SK-N-MC (cell line): ENCODE measurements at regions not wholly inside any gene's neighbourhood (a gene's known extent, or its start where the extent isn't known, plus 50 kb on each side); places are given as distances from the start of the nearest gene placed in this dataset.

Source experiments
- DNase-seq: peaks from one replicate; pipeline ENCODE4 v3.0.0-alpha.2; 2011; ENCODE audit warnings: low read depth, low spot score
- H3K27ac ChIP-seq: fragments of 200-600 bp; sonication (generic); 2 replicates; pipeline ENCODE4 v1.5.1; 2016; ENCODE audit warnings: mixed run types
- H3K36me3 ChIP-seq: fragments of 200-600 bp; sonication (generic); 2 replicates; pipeline ENCODE4 v1.6.1; 2017; ENCODE audit warnings: antibody characterized with exemption, low read length, mixed read lengths; ENCODE audit not compliant: insufficient read depth
- H3K4me3 ChIP-seq: fragments of 200-600 bp; sonication (generic); 2 replicates; pipeline ENCODE4 v1.5.1; 2016
- H3K9ac ChIP-seq: fragments of 200-600 bp; sonication (generic); 2 replicates; pipeline ENCODE4 v1.8.0; 2017; ENCODE audit warnings: mixed run types, mixed read lengths; ENCODE audit not compliant: insufficient read length
- H3K9me3 ChIP-seq: fragments of 200-600 bp; sonication (generic); 2 replicates; pipeline ENCODE4 v1.6.1; 2017; ENCODE audit warnings: low read depth, mild to moderate bottlenecking, antibody characterized with exemption, low read length, moderate library complexity, mixed read lengths
- EZH2 ChIP-seq: fragments of 200-600 bp; sonication (generic); IDR thresholded peaks from one replicate; pipeline ENCODE4 v1.6.1; 2017; ENCODE audit warnings: antibody characterized with exemption
- FOXP2 ChIP-seq: optimal IDR thresholded peaks from 2 replicates; pipeline ENCODE3; 2011; ENCODE audit warnings: mild to moderate bottlenecking, moderate library complexity; ENCODE audit not compliant: insufficient read depth; ENCODE audit errors: extremely low read length, control extremely low read depth
- POLR2AphosphoS5 ChIP-seq: IDR thresholded peaks from 2 replicates; pipeline ENCODE4 v1.6.1; 2012; ENCODE audit warnings: mild to moderate bottlenecking, low read depth, low read length, borderline replicate concordance

GRCh38 chr2:207257251-207258250 is 91.8 kb upstream of the KLF7 start:
- Histone ChIP-seq H3K4me3 (no peak overlapping the region), H3K27ac (no peak overlapping the region), H3K9ac (no peak overlapping the region), H3K9me3 (no peaks in the 10 kb centered on the region), H3K36me3 (no peaks in the 10 kb centered on the region)
- TF ChIP-seq EZH2 (no peak), FOXP2 (no peak), POLR2AphosphoS5 (no peak)
- no peak for DNase-seq

- DNase-seq, result no peak
- H3K27ac ChIP-seq, result no peak overlapping the region
- H3K9ac ChIP-seq, result no peak overlapping the region
- TF ChIP-seq FOXP2 (no peak), EZH2 (no peak), POLR2AphosphoS5 (no peak)
- no peak overlapping the region for H3K4me3 ChIP-seq
- H3K36me3 ChIP-seq, result no peaks in the 10 kb centered on the region
- no peaks in the 10 kb centered on the region for H3K9me3 ChIP-seq
These were observed 92.7 kb upstream of the KLF7 start for GRCh38 chr2:207258263-207258991.

- TF ChIP-seq FOXP2 (no peak), EZH2 (no peak), POLR2AphosphoS5 (no peak)
These were observed 94.3 kb upstream of the KLF7 start for GRCh38 chr2:207260021-207260420.

GRCh38 chr2:207260947-207261346 is 95.2 kb upstream of the KLF7 start:
- Histone ChIP-seq H3K9ac (no peak overlapping the region), H3K36me3 (no peaks in the 10 kb centered on the region), H3K27ac (no peak overlapping the region), H3K4me3 (no peak overlapping the region), H3K9me3 (no peaks in the 10 kb centered on the region)
- no peak for DNase-seq
- TF ChIP-seq FOXP2 (no peak), EZH2 (no peak)

More at GRCh38 chr2:207260021-207260420, 94.3 kb upstream of the KLF7 start:
- no peak overlapping the region for H3K27ac ChIP-seq
- no peaks in the 10 kb centered on the region for H3K36me3 ChIP-seq
- no peak overlapping the region for H3K4me3 ChIP-seq
- DNase-seq, result no peak
- no peaks in the 10 kb centered on the region for H3K9me3 ChIP-seq
- H3K9ac ChIP-seq, result no peak overlapping the region

GRCh38 chr2:207264310-207264709 is 98.6 kb upstream of the KLF7 start:
- H3K9me3 ChIP-seq, result no peaks in the 10 kb centered on the region
- H3K4me3 ChIP-seq, result no peak overlapping the region
- TF ChIP-seq EZH2, result no peak
- no peak for TF ChIP-seq POLR2AphosphoS5
- no peak for TF ChIP-seq FOXP2
- no peak for DNase-seq
- no peak overlapping the region for H3K27ac ChIP-seq
- H3K9ac ChIP-seq, result no peak overlapping the region
- no peaks in the 10 kb centered on the region for H3K36me3 ChIP-seq

- Histone ChIP-seq H3K4me3 (no peak overlapping the region), H3K36me3 (no peaks in the 10 kb centered on the region), H3K9me3 (no peaks in the 10 kb centered on the region), H3K27ac (no peak overlapping the region), H3K9ac (no peak overlapping the region)
- TF ChIP-seq POLR2AphosphoS5 (no peak), EZH2 (no peak)
- DNase-seq, result no peak
These were observed 99.6 kb upstream of the KLF7 start for GRCh38 chr2:207265332-207265731.

- no peak overlapping the region for H3K9ac ChIP-seq
- no peak overlapping the region for H3K27ac ChIP-seq
- H3K9me3 ChIP-seq, result no peaks in the 10 kb centered on the region
- no peak for DNase-seq
- H3K4me3 ChIP-seq, result no peak overlapping the region
- H3K36me3 ChIP-seq, result no peaks in the 10 kb centered on the region
- TF ChIP-seq POLR2AphosphoS5, result no peak
- no peak for TF ChIP-seq FOXP2
- no peak for TF ChIP-seq EZH2
These were observed 100.1 kb upstream of the KLF7 start for GRCh38 chr2:207265869-207266268.

- TF ChIP-seq POLR2AphosphoS5, result no peak
- no peak for TF ChIP-seq EZH2
- TF ChIP-seq FOXP2, result no peak
- no peaks in the 10 kb centered on the region for H3K9me3 ChIP-seq
- H3K36me3 ChIP-seq, result no peaks in the 10 kb centered on the region
- H3K27ac ChIP-seq, result no peak overlapping the region
- DNase-seq, result no peak
- H3K4me3 ChIP-seq, result no peak overlapping the region
- H3K9ac ChIP-seq, result no peak overlapping the region
These were observed 100.9 kb upstream of the KLF7 start for GRCh38 chr2:207266648-207267047.

GRCh38 chr2:207269038-207269437 is 103.3 kb upstream of the KLF7 start:
- no peaks in the 10 kb centered on the region for H3K9me3 ChIP-seq
- no peak overlapping the region for H3K9ac ChIP-seq
- H3K4me3 ChIP-seq, result no peak overlapping the region
- H3K36me3 ChIP-seq, result no peaks in the 10 kb centered on the region
- DNase-seq, result no peak
- H3K27ac ChIP-seq, result no peak overlapping the region
- no peak for TF ChIP-seq EZH2
- TF ChIP-seq POLR2AphosphoS5, result no peak
- TF ChIP-seq FOXP2, result no peak
